HG03066 (cell line): ENCODE measurements at regions not wholly inside any gene's neighbourhood (a gene's known extent, or its start where the extent isn't known, plus 50 kb on each side); places are given as distances from the start of the nearest gene placed in this dataset.

ENCODE experiments used
- ATAC-seq: cut with Tn5 transposase; IDR thresholded peaks from one replicate; pipeline ENCODE4 v1.9.1; 2021; ENCODE audit warnings: low read depth; ENCODE audit not compliant: unreplicated experiment

GRCh38 chr9:30723656-30724055 is 1660.8 kb upstream of the ACO1 start:
- no peak for ATAC-seq

- no peak for ATAC-seq
Measured at GRCh38 chr9:30732060-30732459, 1652.4 kb upstream of the ACO1 start.

GRCh38 chr9:30744871-30745270 is 1639.6 kb upstream of the ACO1 start:
- ATAC-seq: no peak

- ATAC-seq: no peak
Measured at GRCh38 chr9:30746589-30746988, 1637.9 kb upstream of the ACO1 start.

GRCh38 chr9:30757723-30758122 is 1626.7 kb upstream of the ACO1 start:
- no peak for ATAC-seq

GRCh38 chr9:30758726-30759446 is 1625.6 kb upstream of the ACO1 start:
- ATAC-seq: no peak

- ATAC-seq: no peak
Measured at GRCh38 chr9:30765318-30765717, 1619.1 kb upstream of the ACO1 start.

- ATAC-seq: no peak
Measured at GRCh38 chr9:30771163-30771708, 1613.2 kb upstream of the ACO1 start.

GRCh38 chr9:30771760-30772159 is 1612.7 kb upstream of the ACO1 start:
- no peak for ATAC-seq

GRCh38 chr9:30773427-30773826 is 1611.0 kb upstream of the ACO1 start:
- ATAC-seq: no peak

GRCh38 chr9:30774326-30774725 is 1610.1 kb upstream of the ACO1 start:
- ATAC-seq: no peak

GRCh38 chr9:30775236-30775635 is 1609.2 kb upstream of the ACO1 start:
- no peak for ATAC-seq

GRCh38 chr9:30796764-30797163 is 1587.7 kb upstream of the ACO1 start:
- no peak for ATAC-seq

GRCh38 chr9:30799527-30800101 is 1584.8 kb upstream of the ACO1 start:
- no peak for ATAC-seq

GRCh38 chr9:30800421-30800820 is 1584.0 kb upstream of the ACO1 start:
- no peak for ATAC-seq

GRCh38 chr9:30812821-30813220 is 1571.6 kb upstream of the ACO1 start:
- ATAC-seq: no peak

- ATAC-seq: no peak
Measured at GRCh38 chr9:30815585-30815984, 1568.9 kb upstream of the ACO1 start.

- ATAC-seq: no peak
Measured at GRCh38 chr9:30845136-30845535, 1539.3 kb upstream of the ACO1 start.

GRCh38 chr9:30846651-30847050 is 1537.8 kb upstream of the ACO1 start:
- ATAC-seq: no peak

GRCh38 chr9:30851600-30851999 is 1532.8 kb upstream of the ACO1 start:
- ATAC-seq: no peak

GRCh38 chr9:30900706-30901105 is 1483.7 kb upstream of the ACO1 start:
- ATAC-seq: no peak

- no peak for ATAC-seq
Measured at GRCh38 chr9:30913331-30913730, 1471.1 kb upstream of the ACO1 start.
